ENCODE measurements at regions not wholly inside any gene's neighbourhood (a gene's known extent, or its start where the extent isn't known, plus 50 kb on each side); places are given as distances from the start of the nearest gene placed in this dataset.
A peak's percentile ranks its signal among the peaks of the same experiment; 100 is the strongest.

- no peak for TF ChIP-seq CTCF (conservative IDR thresholded peaks at IDR 0.05; ENCODE audit: low read length)
- H3K4me3 ChIP-seq (ENCODE audit: low read length), result no peak overlapping the region
- no peak for DNase-seq (ENCODE audit: low read depth)
Measured at GRCh38 chr5:94025788-94026473, 284.5 kb upstream of the POU5F2 start.

GRCh38 chr5:94024620-94025019 lies 283.2 kb upstream of the POU5F2 start:
- DNase-seq (ENCODE audit: low read depth), result no peak
- TF ChIP-seq CTCF (conservative IDR thresholded peaks at IDR 0.05; ENCODE audit: low read length), result no peak
- H3K4me3 ChIP-seq (ENCODE audit: low read length), result no peak overlapping the region

- DNase-seq (ENCODE audit: low read depth), result peak; percentile 39
- H3K4me3 ChIP-seq (ENCODE audit: low read length), result no peak overlapping the region
- TF ChIP-seq CTCF (conservative IDR thresholded peaks at IDR 0.05; ENCODE audit: low read length), result no peak
Measured at GRCh38 chr5:94024101-94024500, 282.7 kb upstream of the POU5F2 start.

- no peak for TF ChIP-seq CTCF (conservative IDR thresholded peaks at IDR 0.05; ENCODE audit: low read length)
- DNase-seq (ENCODE audit: low read depth), result peak; percentile 66
- no peak overlapping the region for H3K4me3 ChIP-seq (ENCODE audit: low read length)
Measured at GRCh38 chr5:94021246-94021645, 279.8 kb upstream of the POU5F2 start.

- no peak overlapping the region for H3K4me3 ChIP-seq (ENCODE audit: low read length)
- no peak for DNase-seq (ENCODE audit: low read depth)
- TF ChIP-seq CTCF (conservative IDR thresholded peaks at IDR 0.05; ENCODE audit: low read length), result no peak
Measured at GRCh38 chr5:94017579-94017978, 276.2 kb upstream of the POU5F2 start.

- H3K4me3 ChIP-seq (ENCODE audit: low read length), result no peak overlapping the region
- no peak for DNase-seq (ENCODE audit: low read depth)
- TF ChIP-seq CTCF (conservative IDR thresholded peaks at IDR 0.05; ENCODE audit: low read length), result no peak
Measured at GRCh38 chr5:94010814-94011213, 269.4 kb upstream of the POU5F2 start.

- no peak overlapping the region for H3K4me3 ChIP-seq (ENCODE audit: low read length)
- no peak for TF ChIP-seq CTCF (conservative IDR thresholded peaks at IDR 0.05; ENCODE audit: low read length)
Measured at GRCh38 chr5:94009161-94009560, 267.8 kb upstream of the POU5F2 start.

More at GRCh38 chr5:94009161-94009560, 267.8 kb upstream of the POU5F2 start:
- no peak for DNase-seq (ENCODE audit: low read depth)
